ENCODE measurements at regions not wholly inside any gene's neighbourhood (a gene's known extent, or its start where the extent isn't known, plus 50 kb on each side); places are given as distances from the start of the nearest gene placed in this dataset.
A peak's percentile ranks its signal among the peaks of the same experiment; 100 is the strongest.

DNA sequence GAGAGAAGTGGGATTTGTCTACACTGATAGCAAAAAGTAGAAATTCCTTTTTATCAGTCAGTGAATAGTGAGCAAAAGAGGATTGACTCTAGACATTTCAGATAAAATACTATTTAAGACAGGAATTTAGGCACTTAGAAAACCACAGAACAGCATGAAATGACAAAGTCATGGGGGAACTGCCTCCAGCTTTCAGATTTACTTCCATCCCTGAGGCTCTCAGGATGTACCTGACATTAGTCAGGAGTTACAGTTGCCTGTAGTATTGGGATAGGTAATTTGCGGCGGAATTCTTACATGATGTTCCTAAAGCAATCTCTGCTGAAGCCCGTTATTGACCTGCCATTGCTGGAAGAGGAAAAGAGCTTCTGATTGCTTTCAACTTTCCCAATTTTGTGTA is 337.1 kb upstream of the MAP2 start:
- no peak overlapping the region for H3K4me2 ChIP-seq (ENCODE audit: low read depth, low read length, poor library complexity, severe bottlenecking)
- no peaks in the 10 kb centered on the region for H3K4me1 ChIP-seq (ENCODE audit: low read length)
- no peaks in the 10 kb centered on the region for H4K20me1 ChIP-seq (ENCODE audit: insufficient read depth, low read depth, low read length)
- H3K9me3 ChIP-seq (ENCODE audit: low read length): no peaks in the 10 kb centered on the region
- H3K79me2 ChIP-seq (ENCODE audit: low read length): no peaks in the 10 kb centered on the region
- no peaks in the 10 kb centered on the region for H3K27me3 ChIP-seq (ENCODE audit: low read length)
- no peak overlapping the region for H3K4me3 ChIP-seq (ENCODE audit: low read length)
- H3K9me2 ChIP-seq (replicated peaks; ENCODE audit: insufficient read depth, low read length): no peaks in the 10 kb centered on the region
- no peaks in the 10 kb centered on the region for H3K36me3 ChIP-seq (ENCODE audit: insufficient read depth, low read length)
- H2AFZ ChIP-seq (ENCODE audit: low read length): no peak overlapping the region
- no peak for DNase-seq
- H3K27ac ChIP-seq (ENCODE audit: low read length): no peak overlapping the region
- H3K9ac ChIP-seq (ENCODE audit: low read length): no peak overlapping the region

GRCh38 chr2:209091056-209091455 is 332.8 kb upstream of the MAP2 start:
- no peaks in the 10 kb centered on the region for H3K9me3 ChIP-seq (ENCODE audit: low read length)
- no peak for DNase-seq
- no peak overlapping the region for H3K4me2 ChIP-seq (ENCODE audit: low read depth, low read length, poor library complexity, severe bottlenecking)
- H3K27ac ChIP-seq (ENCODE audit: low read length): no peak overlapping the region
- no peaks in the 10 kb centered on the region for H3K9me2 ChIP-seq (replicated peaks; ENCODE audit: insufficient read depth, low read length)
- no peaks in the 10 kb centered on the region for H3K79me2 ChIP-seq (ENCODE audit: low read length)
- H2AFZ ChIP-seq (ENCODE audit: low read length): no peak overlapping the region
- H3K27me3 ChIP-seq (ENCODE audit: low read length): no peaks in the 10 kb centered on the region
- no peaks in the 10 kb centered on the region for H4K20me1 ChIP-seq (ENCODE audit: insufficient read depth, low read depth, low read length)
- no peaks in the 10 kb centered on the region for H3K36me3 ChIP-seq (ENCODE audit: insufficient read depth, low read length)
- H3K4me3 ChIP-seq (ENCODE audit: low read length): no peak overlapping the region
- H3K9ac ChIP-seq (ENCODE audit: low read length): no peak overlapping the region
- no peaks in the 10 kb centered on the region for H3K4me1 ChIP-seq (ENCODE audit: low read length)

DNA sequence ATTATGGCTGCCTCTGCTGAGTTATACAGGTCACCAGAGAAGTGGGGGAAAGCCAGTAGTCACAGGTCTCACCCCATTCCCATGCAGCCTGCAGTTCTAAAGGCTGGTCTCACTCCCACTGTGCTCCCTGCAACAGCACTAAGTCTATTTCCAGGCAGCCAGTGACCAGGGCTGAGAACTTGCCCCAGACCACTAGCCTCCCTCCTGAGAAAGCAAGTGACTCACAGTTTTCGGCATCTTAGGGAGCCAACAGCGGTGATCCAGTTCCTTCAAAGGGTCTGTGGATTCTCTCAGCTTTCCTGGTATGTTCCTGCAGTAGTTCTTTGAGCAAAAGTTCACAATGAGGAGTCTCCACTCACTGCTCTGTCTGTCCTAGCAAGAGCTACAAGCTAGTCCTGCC is 329.6 kb upstream of the MAP2 start:
- Histone ChIP-seq H3K27me3 (ENCODE audit: low read length) (no peaks in the 10 kb centered on the region), H3K9me2 (replicated peaks; ENCODE audit: insufficient read depth, low read length) (no peaks in the 10 kb centered on the region), H3K4me1 (ENCODE audit: low read length) (no peaks in the 10 kb centered on the region), H3K4me3 (ENCODE audit: low read length) (no peak overlapping the region), H3K4me2 (ENCODE audit: low read depth, low read length, poor library complexity, severe bottlenecking) (no peak overlapping the region), H2AFZ (ENCODE audit: low read length) (no peak overlapping the region), H3K79me2 (ENCODE audit: low read length) (no peaks in the 10 kb centered on the region), H3K9ac (ENCODE audit: low read length) (no peak overlapping the region), H3K36me3 (ENCODE audit: insufficient read depth, low read length) (no peaks in the 10 kb centered on the region), H4K20me1 (ENCODE audit: insufficient read depth, low read depth, low read length) (no peaks in the 10 kb centered on the region), H3K9me3 (ENCODE audit: low read length) (no peaks in the 10 kb centered on the region), H3K27ac (ENCODE audit: low read length) (no peak overlapping the region)
- DNase-seq: no peak

DNA sequence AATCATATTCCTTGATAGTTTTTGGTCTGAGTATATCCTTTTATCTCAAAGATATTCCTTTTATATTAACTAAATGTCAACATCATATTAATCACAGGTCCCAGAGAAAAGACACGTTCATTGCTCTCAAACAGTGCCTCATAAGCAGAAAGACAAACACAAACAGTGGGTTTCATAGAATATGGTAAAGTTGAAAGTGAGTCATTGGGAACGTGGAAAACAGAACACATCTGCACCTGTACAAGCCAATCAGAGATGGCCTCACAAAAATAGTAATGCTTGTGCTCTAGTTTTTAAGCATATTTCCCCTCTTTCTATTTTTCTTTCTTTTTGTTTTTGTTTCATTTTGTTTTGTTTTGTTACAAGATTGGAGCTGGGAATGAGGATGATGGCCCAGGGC is 328.4 kb upstream of the MAP2 start:
- Histone ChIP-seq H3K4me3 (ENCODE audit: low read length) (no peak overlapping the region), H3K4me1 (ENCODE audit: low read length) (no peaks in the 10 kb centered on the region), H3K4me2 (ENCODE audit: low read depth, low read length, poor library complexity, severe bottlenecking) (no peak overlapping the region), H3K27ac (ENCODE audit: low read length) (no peak overlapping the region), H2AFZ (ENCODE audit: low read length) (no peak overlapping the region), H3K9ac (ENCODE audit: low read length) (no peak overlapping the region), H3K9me2 (replicated peaks; ENCODE audit: insufficient read depth, low read length) (no peaks in the 10 kb centered on the region), H3K9me3 (ENCODE audit: low read length) (no peaks in the 10 kb centered on the region), H3K79me2 (ENCODE audit: low read length) (no peaks in the 10 kb centered on the region), H3K36me3 (ENCODE audit: insufficient read depth, low read length) (no peaks in the 10 kb centered on the region), H3K27me3 (ENCODE audit: low read length) (no peaks in the 10 kb centered on the region), H4K20me1 (ENCODE audit: insufficient read depth, low read depth, low read length) (no peaks in the 10 kb centered on the region)
- no peak for DNase-seq

DNA sequence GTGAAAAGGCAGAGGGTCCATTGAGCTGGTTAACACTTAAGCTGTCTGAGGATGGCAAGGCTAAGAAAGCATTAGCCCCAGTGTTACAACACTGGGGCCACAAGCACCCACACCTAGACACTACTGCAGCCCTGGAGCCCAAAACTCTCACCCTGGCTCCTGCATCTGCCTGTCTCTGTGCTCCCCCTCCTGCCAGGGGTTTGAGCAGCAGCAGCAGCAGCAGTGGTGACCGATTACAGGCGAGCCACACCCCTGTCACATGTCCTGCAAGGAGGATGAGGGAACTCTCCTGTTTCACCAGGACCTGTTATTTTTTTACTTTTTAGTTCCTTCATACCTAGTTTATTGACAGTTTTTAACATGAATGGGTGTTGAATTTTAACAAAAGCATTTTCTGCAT is 326.7 kb upstream of the MAP2 start:
- no peak overlapping the region for H3K4me2 ChIP-seq (ENCODE audit: low read depth, low read length, poor library complexity, severe bottlenecking)
- H3K4me1 ChIP-seq (ENCODE audit: low read length): no peaks in the 10 kb centered on the region
- DNase-seq: peak; percentile 42

DNA sequence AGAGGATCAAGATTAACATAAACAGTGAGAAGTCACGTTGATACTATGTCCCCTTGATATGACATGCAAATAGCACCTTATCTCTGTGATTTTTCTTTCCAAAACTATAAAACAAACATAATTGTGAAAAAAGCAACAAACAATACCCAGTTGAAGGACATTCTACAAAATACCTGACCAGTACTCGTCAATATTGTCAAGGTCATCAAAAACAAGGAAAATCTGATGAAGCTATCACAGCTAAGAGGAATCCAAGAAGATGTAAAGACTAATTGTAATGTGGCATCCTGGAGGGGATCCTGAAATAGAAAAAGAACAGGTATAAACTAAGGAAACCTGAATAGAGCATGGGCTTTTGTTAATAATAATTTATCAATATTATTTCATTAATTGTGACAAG is 321.5 kb upstream of the MAP2 start:
- no peak overlapping the region for H2AFZ ChIP-seq (ENCODE audit: low read length)
- H3K36me3 ChIP-seq (ENCODE audit: insufficient read depth, low read length): no peaks in the 10 kb centered on the region
- H3K9me3 ChIP-seq (ENCODE audit: low read length): no peaks in the 10 kb centered on the region
- no peaks in the 10 kb centered on the region for H3K27me3 ChIP-seq (ENCODE audit: low read length)
- H3K4me1 ChIP-seq (ENCODE audit: low read length): no peaks in the 10 kb centered on the region
- no peak overlapping the region for H3K4me3 ChIP-seq (ENCODE audit: low read length)
- H3K4me2 ChIP-seq (ENCODE audit: low read depth, low read length, poor library complexity, severe bottlenecking): no peak overlapping the region
- no peaks in the 10 kb centered on the region for H3K79me2 ChIP-seq (ENCODE audit: low read length)
- no peak for DNase-seq
- no peak overlapping the region for H3K9ac ChIP-seq (ENCODE audit: low read length)
- no peak overlapping the region for H3K27ac ChIP-seq (ENCODE audit: low read length)
- no peaks in the 10 kb centered on the region for H4K20me1 ChIP-seq (ENCODE audit: insufficient read depth, low read depth, low read length)
- no peaks in the 10 kb centered on the region for H3K9me2 ChIP-seq (replicated peaks; ENCODE audit: insufficient read depth, low read length)

More for the DNA sequence above, 326.7 kb upstream of the MAP2 start:
- no peak overlapping the region for H3K27ac ChIP-seq (ENCODE audit: low read length)
- H3K36me3 ChIP-seq (ENCODE audit: insufficient read depth, low read length): no peaks in the 10 kb centered on the region
- no peaks in the 10 kb centered on the region for H3K9me3 ChIP-seq (ENCODE audit: low read length)
- no peak overlapping the region for H2AFZ ChIP-seq (ENCODE audit: low read length)
- H3K9me2 ChIP-seq (replicated peaks; ENCODE audit: insufficient read depth, low read length): no peaks in the 10 kb centered on the region
- no peaks in the 10 kb centered on the region for H4K20me1 ChIP-seq (ENCODE audit: insufficient read depth, low read depth, low read length)
- no peaks in the 10 kb centered on the region for H3K27me3 ChIP-seq (ENCODE audit: low read length)
- H3K9ac ChIP-seq (ENCODE audit: low read length): no peak overlapping the region
- no peak overlapping the region for H3K4me3 ChIP-seq (ENCODE audit: low read length)
- no peaks in the 10 kb centered on the region for H3K79me2 ChIP-seq (ENCODE audit: low read length)

- H2AFZ ChIP-seq (ENCODE audit: low read length): no peak overlapping the region
- no peaks in the 10 kb centered on the region for H3K9me2 ChIP-seq (replicated peaks; ENCODE audit: insufficient read depth, low read length)
- no peaks in the 10 kb centered on the region for H3K9me3 ChIP-seq (ENCODE audit: low read length)
- H3K27ac ChIP-seq (ENCODE audit: low read length): no peak overlapping the region
- H3K27me3 ChIP-seq (ENCODE audit: low read length): no peaks in the 10 kb centered on the region
- no peak overlapping the region for H3K4me3 ChIP-seq (ENCODE audit: low read length)
- DNase-seq: no peak
- H3K9ac ChIP-seq (ENCODE audit: low read length): no peak overlapping the region
- H3K36me3 ChIP-seq (ENCODE audit: insufficient read depth, low read length): no peaks in the 10 kb centered on the region
- no peaks in the 10 kb centered on the region for H4K20me1 ChIP-seq (ENCODE audit: insufficient read depth, low read depth, low read length)
- no peaks in the 10 kb centered on the region for H3K4me1 ChIP-seq (ENCODE audit: low read length)
- no peak overlapping the region for H3K4me2 ChIP-seq (ENCODE audit: low read depth, low read length, poor library complexity, severe bottlenecking)
- no peaks in the 10 kb centered on the region for H3K79me2 ChIP-seq (ENCODE audit: low read length)
Observed at GRCh38 chr2:209113026-209113425, 310.8 kb upstream of the MAP2 start.

- H3K9me2 ChIP-seq (replicated peaks; ENCODE audit: insufficient read depth, low read length): no peaks in the 10 kb centered on the region
- DNase-seq: no peak
- H4K20me1 ChIP-seq (ENCODE audit: insufficient read depth, low read depth, low read length): no peaks in the 10 kb centered on the region
- H3K9me3 ChIP-seq (ENCODE audit: low read length): no peaks in the 10 kb centered on the region
- H3K79me2 ChIP-seq (ENCODE audit: low read length): no peaks in the 10 kb centered on the region
- no peaks in the 10 kb centered on the region for H3K27me3 ChIP-seq (ENCODE audit: low read length)
- no peaks in the 10 kb centered on the region for H3K4me1 ChIP-seq (ENCODE audit: low read length)
- H2AFZ ChIP-seq (ENCODE audit: low read length): no peak overlapping the region
- H3K9ac ChIP-seq (ENCODE audit: low read length): no peak overlapping the region
- H3K4me2 ChIP-seq (ENCODE audit: low read depth, low read length, poor library complexity, severe bottlenecking): no peak overlapping the region
- no peak overlapping the region for H3K27ac ChIP-seq (ENCODE audit: low read length)
- H3K4me3 ChIP-seq (ENCODE audit: low read length): no peak overlapping the region
- no peaks in the 10 kb centered on the region for H3K36me3 ChIP-seq (ENCODE audit: insufficient read depth, low read length)
Observed at GRCh38 chr2:209114588-209115240, 309.1 kb upstream of the MAP2 start.

DNA sequence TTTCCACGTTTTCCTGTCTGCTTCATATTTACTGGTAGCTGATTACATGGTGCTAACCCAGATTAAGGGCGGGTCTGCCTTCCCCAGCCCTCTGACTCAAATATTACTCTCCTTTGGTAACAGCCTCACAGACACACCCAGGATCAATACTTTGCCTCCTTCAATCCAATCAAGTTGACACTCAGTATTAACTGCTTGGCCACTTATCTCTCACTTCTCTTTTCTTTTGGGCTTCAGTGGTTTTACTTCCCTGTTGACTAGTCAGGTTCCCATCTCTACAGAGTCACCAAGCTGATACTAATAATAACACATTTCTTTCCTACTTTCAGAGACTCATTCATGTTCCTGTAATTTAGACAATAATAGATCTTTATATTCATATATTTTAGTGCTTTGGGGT is 302.2 kb upstream of the MAP2 start:
- H3K79me2 ChIP-seq (ENCODE audit: low read length): no peaks in the 10 kb centered on the region
- H3K36me3 ChIP-seq (ENCODE audit: insufficient read depth, low read length): no peaks in the 10 kb centered on the region
- H3K9me2 ChIP-seq (replicated peaks; ENCODE audit: insufficient read depth, low read length): 0 out of 2 replicates have a peak, but pooled peaks cover 3% of the 10 kb centered on the region
- H4K20me1 ChIP-seq (ENCODE audit: insufficient read depth, low read depth, low read length): no peaks in the 10 kb centered on the region
- H3K27ac ChIP-seq (ENCODE audit: low read length): no peak overlapping the region
- no peak overlapping the region for H3K9ac ChIP-seq (ENCODE audit: low read length)
- H2AFZ ChIP-seq (ENCODE audit: low read length): no peak overlapping the region
- no peaks in the 10 kb centered on the region for H3K27me3 ChIP-seq (ENCODE audit: low read length)
- no peak overlapping the region for H3K4me3 ChIP-seq (ENCODE audit: low read length)
- H3K9me3 ChIP-seq (ENCODE audit: low read length): no peaks in the 10 kb centered on the region
- no peak overlapping the region for H3K4me2 ChIP-seq (ENCODE audit: low read depth, low read length, poor library complexity, severe bottlenecking)
- H3K4me1 ChIP-seq (ENCODE audit: low read length): no peaks in the 10 kb centered on the region
- no peak for DNase-seq

All from Karpas-422 (cell line).